ENCODE measurements at regions not wholly inside any gene's neighbourhood (a gene's known extent, or its start where the extent isn't known, plus 50 kb on each side); places are given as distances from the start of the nearest gene placed in this dataset.

DNA sequence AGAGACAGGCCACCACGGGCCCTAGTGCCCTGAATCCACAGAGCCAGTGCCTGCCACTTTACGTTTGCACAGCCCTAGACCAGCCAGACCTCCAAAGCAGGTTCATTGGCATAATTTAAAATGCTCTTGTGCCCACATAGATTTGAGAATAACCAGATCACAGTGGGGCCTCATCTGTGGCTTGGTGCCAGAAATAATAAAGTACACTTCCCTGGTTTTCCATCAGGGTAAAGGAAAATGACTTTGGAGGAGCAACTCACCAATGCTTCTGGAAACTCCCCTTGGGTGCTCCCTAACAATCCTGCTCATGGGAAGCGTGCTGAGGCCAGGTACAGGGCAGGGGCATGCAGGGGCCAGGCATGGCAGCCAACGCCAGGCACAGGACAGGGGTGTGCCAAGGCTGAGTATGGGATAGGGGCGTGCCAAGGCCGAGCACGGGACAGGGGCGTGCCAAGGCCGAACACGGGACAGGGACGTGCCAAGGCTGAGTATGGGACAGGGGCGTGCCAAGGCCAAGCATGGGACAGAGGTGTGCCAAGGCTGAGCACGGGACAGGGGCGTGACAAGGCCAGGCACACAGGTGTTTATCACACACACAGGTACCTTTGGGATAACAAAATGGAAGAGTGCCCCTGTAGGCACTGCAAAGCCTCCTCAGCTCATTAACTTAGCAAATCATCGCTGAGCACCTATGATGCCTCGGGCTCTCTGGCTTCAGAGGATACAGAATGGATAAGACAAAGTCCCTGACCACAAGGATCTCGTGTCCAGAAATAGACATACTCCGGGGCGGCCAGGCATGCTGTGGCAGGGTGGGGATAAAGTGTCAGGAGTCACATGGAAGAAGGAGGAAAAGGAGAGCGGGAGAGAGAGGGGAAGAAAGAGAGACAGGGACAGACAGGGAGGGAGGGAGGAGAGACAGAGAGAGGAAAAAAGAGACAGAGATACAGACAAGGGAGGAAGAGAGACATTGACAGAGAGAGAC lies 334.7 kb downstream of the EIPR1 start (continued):
- no peak for TF ChIP-seq ZFX (IDR thresholded peaks at IDR 0.05)

DNA sequence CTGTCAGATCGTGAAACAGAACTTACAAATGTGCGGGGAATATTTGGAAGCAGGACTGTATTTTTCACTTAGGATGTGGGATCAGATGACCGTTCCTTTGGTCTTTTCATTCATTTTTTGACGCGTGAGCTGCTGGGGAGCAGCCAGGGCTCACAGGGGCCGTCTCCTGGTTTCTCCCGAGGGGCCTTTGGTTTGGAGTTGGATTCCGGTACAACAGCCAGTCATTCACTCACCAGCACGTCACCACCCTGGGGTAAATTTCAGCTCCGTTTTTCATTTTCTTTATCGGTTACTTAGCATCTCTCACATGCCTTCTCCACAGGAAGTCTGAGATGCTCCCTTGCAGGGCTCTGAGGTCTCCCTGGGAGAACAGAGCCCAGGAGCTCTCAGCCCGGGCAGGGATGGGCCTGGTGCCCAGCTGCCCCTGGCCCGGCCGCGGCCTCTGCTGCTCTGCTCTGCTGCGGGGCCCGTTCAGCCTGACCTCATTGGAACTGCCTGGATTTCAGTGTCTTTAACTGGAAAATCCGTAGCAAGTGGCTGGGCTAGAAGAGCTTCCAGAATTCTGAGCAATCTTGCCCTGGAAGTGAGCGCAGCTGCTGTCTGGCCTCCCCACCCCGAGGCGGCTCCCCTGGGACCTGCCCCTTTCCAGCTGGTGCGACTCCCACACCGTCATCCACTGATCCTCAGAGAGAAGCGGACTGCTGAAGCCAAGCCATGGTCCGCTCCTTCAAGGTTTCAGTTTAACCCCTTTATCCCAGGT lies 335.6 kb downstream of the EIPR1 start:
- no peaks in the 10 kb centered on the region for H4K20me1 ChIP-seq (ENCODE audit: insufficient read depth)
- no peaks in the 10 kb centered on the region for H3K79me2 ChIP-seq (ENCODE audit: insufficient read depth, low read length)
- no peaks in the 10 kb centered on the region for H3K4me1 ChIP-seq (ENCODE audit: control insufficient read depth in 1 of 2, insufficient read depth in 2 of 2, low read length in 2 of 2)
- no peaks in the 10 kb centered on the region; a peak in 1 of 4 replicates for H3K9me3 ChIP-seq (ENCODE audit: control insufficient read depth in 1 of 2, insufficient read depth in 1 of 2, low read depth in 1 of 2, low read length in 2 of 2)
- no peak overlapping the region for H3K4me3 ChIP-seq (replicated peaks in 1 of 2; ENCODE audit: low read depth in 1 of 2, low read length in 2 of 2)
- H3K9ac ChIP-seq (ENCODE audit: low read length) = no peak overlapping the region
- H3K27me3 ChIP-seq (ENCODE audit: insufficient read depth, low read length) = no peaks in the 10 kb centered on the region
- CTCF ChIA-PET = no interaction called here
- ATAC-seq = no peak
- RAD21 ChIA-PET (ENCODE audit: low non-redundant PET in 1 of 2, low total read pairs in 2 of 2, uncharacterized antibody in 2 of 2, unreplicated experiment in 2 of 2) = no interaction called here
- H3K4me2 ChIP-seq (ENCODE audit: low read length) = no peak overlapping the region
- no peak overlapping the region for H2AFZ ChIP-seq (ENCODE audit: low read depth, low read length, poor library complexity, severe bottlenecking)
- POLR2A ChIA-PET = no interaction called here
- no peak for DNase-seq (ENCODE audit: low read depth, low spot score)
- H3K36me3 ChIP-seq (ENCODE audit: control insufficient read depth in 1 of 2, insufficient read depth in 2 of 2, low read length in 2 of 2) = no peaks in the 10 kb centered on the region
- intact Hi-C loops (cut with micrococcal nuclease) = no loop called here
- no peak overlapping the region for H3K27ac ChIP-seq (ENCODE audit: low read depth, low read length)
- TF ChIP-seq CEBPB (IDR thresholded peaks at IDR 0.05; ENCODE audit: low read depth) (no peak), RAD21 (IDR thresholded peaks at IDR 0.05; ENCODE audit: low read depth) (no peak), EZH2 (IDR thresholded peaks at IDR 0.05) (no peak), CBX3 (IDR thresholded peaks at IDR 0.05; ENCODE audit: low read depth) (no peak), SRF (IDR thresholded peaks at IDR 0.05; ENCODE audit: low read depth) (no peak), JUND (IDR thresholded peaks at IDR 0.05) (no peak)
- no TSS peak for BruUV-seq (replicated peaks)
- H3K9me2 ChIP-seq (ENCODE audit: insufficient read depth) = no peaks in the 10 kb centered on the region

DNA sequence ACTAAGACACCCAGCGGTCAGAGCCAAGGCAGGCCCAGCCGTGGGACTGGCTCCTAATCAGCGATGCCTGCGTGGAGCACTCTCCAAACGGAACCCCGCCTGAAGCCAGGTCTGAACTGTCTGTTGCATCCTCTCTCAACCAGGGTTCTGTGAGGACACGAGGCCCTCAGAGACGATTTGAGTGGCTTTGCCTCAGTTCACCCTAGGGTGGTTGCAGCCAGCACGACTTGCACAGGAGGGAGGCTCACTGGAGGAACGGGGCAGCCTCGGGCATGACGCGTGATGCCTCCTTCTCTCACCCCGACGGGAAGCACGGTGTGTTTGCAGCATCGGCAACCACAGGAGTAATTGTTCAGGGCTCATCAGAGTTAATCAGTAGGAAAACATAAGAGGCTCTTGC lies 336.4 kb downstream of the EIPR1 start:
- BruUV-seq (replicated peaks) = no TSS peak
- POLR2A ChIA-PET = no interaction called here
- DNase-seq (ENCODE audit: low read depth, low spot score) = no peak
- TF ChIP-seq, protein P1, sequence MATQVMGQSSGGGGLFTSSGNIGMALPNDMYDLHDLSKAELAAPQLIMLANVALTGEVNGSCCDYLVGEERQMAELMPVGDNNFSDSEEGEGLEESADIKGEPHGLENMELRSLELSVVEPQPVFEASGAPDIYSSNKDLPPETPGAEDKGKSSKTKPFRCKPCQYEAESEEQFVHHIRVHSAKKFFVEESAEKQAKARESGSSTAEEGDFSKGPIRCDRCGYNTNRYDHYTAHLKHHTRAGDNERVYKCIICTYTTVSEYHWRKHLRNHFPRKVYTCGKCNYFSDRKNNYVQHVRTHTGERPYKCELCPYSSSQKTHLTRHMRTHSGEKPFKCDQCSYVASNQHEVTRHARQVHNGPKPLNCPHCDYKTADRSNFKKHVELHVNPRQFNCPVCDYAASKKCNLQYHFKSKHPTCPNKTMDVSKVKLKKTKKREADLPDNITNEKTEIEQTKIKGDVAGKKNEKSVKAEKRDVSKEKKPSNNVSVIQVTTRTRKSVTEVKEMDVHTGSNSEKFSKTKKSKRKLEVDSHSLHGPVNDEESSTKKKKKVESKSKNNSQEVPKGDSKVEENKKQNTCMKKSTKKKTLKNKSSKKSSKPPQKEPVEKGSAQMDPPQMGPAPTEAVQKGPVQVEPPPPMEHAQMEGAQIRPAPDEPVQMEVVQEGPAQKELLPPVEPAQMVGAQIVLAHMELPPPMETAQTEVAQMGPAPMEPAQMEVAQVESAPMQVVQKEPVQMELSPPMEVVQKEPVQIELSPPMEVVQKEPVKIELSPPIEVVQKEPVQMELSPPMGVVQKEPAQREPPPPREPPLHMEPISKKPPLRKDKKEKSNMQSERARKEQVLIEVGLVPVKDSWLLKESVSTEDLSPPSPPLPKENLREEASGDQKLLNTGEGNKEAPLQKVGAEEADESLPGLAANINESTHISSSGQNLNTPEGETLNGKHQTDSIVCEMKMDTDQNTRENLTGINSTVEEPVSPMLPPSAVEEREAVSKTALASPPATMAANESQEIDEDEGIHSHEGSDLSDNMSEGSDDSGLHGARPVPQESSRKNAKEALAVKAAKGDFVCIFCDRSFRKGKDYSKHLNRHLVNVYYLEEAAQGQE (IDR thresholded peaks at IDR 0.05; ENCODE audit: low read depth) = no peak
- TF ChIP-seq POLR2AphosphoS5 (IDR thresholded peaks at IDR 0.05; ENCODE audit: low read depth, low read length) (no peak), YY1 (IDR thresholded peaks at IDR 0.05; ENCODE audit: extremely low read depth, insufficient replicate concordance, low read depth, low read length) (no peak), EGR1 (IDR thresholded peaks at IDR 0.05; ENCODE audit: low read depth) (no peak), JUND (IDR thresholded peaks at IDR 0.05) (no peak)
- TF ChIP-seq, protein P2, sequence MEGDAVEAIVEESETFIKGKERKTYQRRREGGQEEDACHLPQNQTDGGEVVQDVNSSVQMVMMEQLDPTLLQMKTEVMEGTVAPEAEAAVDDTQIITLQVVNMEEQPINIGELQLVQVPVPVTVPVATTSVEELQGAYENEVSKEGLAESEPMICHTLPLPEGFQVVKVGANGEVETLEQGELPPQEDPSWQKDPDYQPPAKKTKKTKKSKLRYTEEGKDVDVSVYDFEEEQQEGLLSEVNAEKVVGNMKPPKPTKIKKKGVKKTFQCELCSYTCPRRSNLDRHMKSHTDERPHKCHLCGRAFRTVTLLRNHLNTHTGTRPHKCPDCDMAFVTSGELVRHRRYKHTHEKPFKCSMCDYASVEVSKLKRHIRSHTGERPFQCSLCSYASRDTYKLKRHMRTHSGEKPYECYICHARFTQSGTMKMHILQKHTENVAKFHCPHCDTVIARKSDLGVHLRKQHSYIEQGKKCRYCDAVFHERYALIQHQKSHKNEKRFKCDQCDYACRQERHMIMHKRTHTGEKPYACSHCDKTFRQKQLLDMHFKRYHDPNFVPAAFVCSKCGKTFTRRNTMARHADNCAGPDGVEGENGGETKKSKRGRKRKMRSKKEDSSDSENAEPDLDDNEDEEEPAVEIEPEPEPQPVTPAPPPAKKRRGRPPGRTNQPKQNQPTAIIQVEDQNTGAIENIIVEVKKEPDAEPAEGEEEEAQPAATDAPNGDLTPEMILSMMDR (IDR thresholded peaks at IDR 0.05 in 2 of 3, conservative IDR thresholded peaks at IDR 0.05 in 1 of 3; ENCODE audit: borderline replicate concordance in 1 of 3, insufficient read depth in 1 of 3, low read depth in 2 of 3, low read length in 2 of 3) = no peak

More for the DNA sequence above, 336.4 kb downstream of the EIPR1 start:
- H3K4me1 ChIP-seq (ENCODE audit: control insufficient read depth in 1 of 2, insufficient read depth in 2 of 2, low read length in 2 of 2) = no peaks in the 10 kb centered on the region
- no peaks in the 10 kb centered on the region for H3K27me3 ChIP-seq (ENCODE audit: insufficient read depth, low read length)
- intact Hi-C loops (cut with micrococcal nuclease) = no loop called here
- no peak overlapping the region for H3K27ac ChIP-seq (ENCODE audit: low read depth, low read length)
- no peaks in the 10 kb centered on the region for H3K36me3 ChIP-seq (ENCODE audit: control insufficient read depth in 1 of 2, insufficient read depth in 2 of 2, low read length in 2 of 2)
- no peaks in the 10 kb centered on the region for H3K79me2 ChIP-seq (ENCODE audit: insufficient read depth, low read length)
- ChIA-PET CTCF (no interaction called here), RAD21 (ENCODE audit: low non-redundant PET in 1 of 2, low total read pairs in 2 of 2, uncharacterized antibody in 2 of 2, unreplicated experiment in 2 of 2) (no interaction called here)
- no peak overlapping the region for H3K9ac ChIP-seq (ENCODE audit: low read length)
- no peak overlapping the region for H2AFZ ChIP-seq (ENCODE audit: low read depth, low read length, poor library complexity, severe bottlenecking)
- H3K9me2 ChIP-seq (ENCODE audit: insufficient read depth) = no peaks in the 10 kb centered on the region
- H3K4me2 ChIP-seq (ENCODE audit: low read length) = no peak overlapping the region
- ATAC-seq = no peak
- no peak overlapping the region for H3K4me3 ChIP-seq (replicated peaks in 1 of 2; ENCODE audit: low read depth in 1 of 2, low read length in 2 of 2)
- H4K20me1 ChIP-seq (ENCODE audit: insufficient read depth) = no peaks in the 10 kb centered on the region
- no peaks in the 10 kb centered on the region; a peak in 1 of 4 replicates for H3K9me3 ChIP-seq (ENCODE audit: control insufficient read depth in 1 of 2, insufficient read depth in 1 of 2, low read depth in 1 of 2, low read length in 2 of 2)

Data from HCT116 (cell line).